ENCODE measurements at regions not wholly inside any gene's neighbourhood (a gene's known extent, or its start where the extent isn't known, plus 50 kb on each side); places are given as distances from the start of the nearest gene placed in this dataset.

- Mint-ChIP-seq H3K27me3 (ENCODE audit: low read depth) (peaks cover 21% of the 10 kb centered on the region), H3K9me3 (no peaks in the 10 kb centered on the region), H3K27ac (no peak overlapping the region), H3K4me3 (no peak overlapping the region), H3K36me3 (no peaks in the 10 kb centered on the region), H3K4me1 (no peaks in the 10 kb centered on the region)
- no peak for TF ChIP-seq CTCF (IDR thresholded peaks at IDR 0.05; ENCODE audit: unreplicated experiment)
- no peak for DNase-seq (ENCODE audit: low spot score in 2 of 2, unreplicated experiment in 2 of 2)
Observed at GRCh38 chr9:71329873-71330272, 208.5 kb upstream of the TRPM3 start.

GRCh38 chr9:71326360-71326759 is 204.9 kb upstream of the TRPM3 start:
- H3K9me3 Mint-ChIP-seq, result no peaks in the 10 kb centered on the region

GRCh38 chr9:71323357-71323756 is 201.9 kb upstream of the TRPM3 start:
- no peak for DNase-seq (ENCODE audit: low spot score in 2 of 2, unreplicated experiment in 2 of 2)
- Mint-ChIP-seq H3K27ac (no peak overlapping the region), H3K9me3 (no peaks in the 10 kb centered on the region), H3K36me3 (no peaks in the 10 kb centered on the region), H3K4me1 (no peaks in the 10 kb centered on the region), H3K4me3 (no peak overlapping the region), H3K27me3 (ENCODE audit: low read depth) (peaks cover 25% of the 10 kb centered on the region)
- TF ChIP-seq CTCF (IDR thresholded peaks at IDR 0.05; ENCODE audit: unreplicated experiment), result no peak

More at GRCh38 chr9:71326360-71326759, 204.9 kb upstream of the TRPM3 start:
- H3K27ac Mint-ChIP-seq, result no peak overlapping the region
- no peak overlapping the region for H3K4me3 Mint-ChIP-seq
- no peaks in the 10 kb centered on the region for H3K4me1 Mint-ChIP-seq
- no peak for DNase-seq (ENCODE audit: low spot score in 2 of 2, unreplicated experiment in 2 of 2)
- peaks cover 16% of the 10 kb centered on the region for H3K27me3 Mint-ChIP-seq (ENCODE audit: low read depth)
- H3K36me3 Mint-ChIP-seq, result no peaks in the 10 kb centered on the region
- TF ChIP-seq CTCF (IDR thresholded peaks at IDR 0.05; ENCODE audit: unreplicated experiment), result no peak

GRCh38 chr9:71322311-71322710 is 200.9 kb upstream of the TRPM3 start:
- Mint-ChIP-seq H3K4me1 (no peaks in the 10 kb centered on the region), H3K27me3 (ENCODE audit: low read depth) (peaks cover 23% of the 10 kb centered on the region), H3K27ac (no peak overlapping the region), H3K9me3 (no peaks in the 10 kb centered on the region), H3K36me3 (no peaks in the 10 kb centered on the region), H3K4me3 (no peak overlapping the region)
- DNase-seq (ENCODE audit: low spot score in 2 of 2, unreplicated experiment in 2 of 2), result no peak
- no peak for TF ChIP-seq CTCF (IDR thresholded peaks at IDR 0.05; ENCODE audit: unreplicated experiment)

GRCh38 chr9:71308454-71308853 is 187.0 kb upstream of the TRPM3 start:
- Mint-ChIP-seq H3K9me3 (peaks cover 11% of the 10 kb centered on the region), H3K27me3 (ENCODE audit: low read depth) (peaks cover 3% of the 10 kb centered on the region), H3K36me3 (no peaks in the 10 kb centered on the region), H3K4me3 (no peak overlapping the region), H3K4me1 (no peaks in the 10 kb centered on the region), H3K27ac (no peak overlapping the region)
- TF ChIP-seq CTCF (IDR thresholded peaks at IDR 0.05; ENCODE audit: unreplicated experiment), result no peak
- no peak for DNase-seq (ENCODE audit: low spot score in 2 of 2, unreplicated experiment in 2 of 2)

GRCh38 chr9:71306134-71306533 is 184.7 kb upstream of the TRPM3 start:
- H3K9me3 Mint-ChIP-seq, result no peaks in the 10 kb centered on the region
- H3K4me3 Mint-ChIP-seq, result no peak overlapping the region
- no peak overlapping the region for H3K27ac Mint-ChIP-seq
- TF ChIP-seq CTCF (IDR thresholded peaks at IDR 0.05; ENCODE audit: unreplicated experiment), result no peak
- no peak for DNase-seq (ENCODE audit: low spot score in 2 of 2, unreplicated experiment in 2 of 2)
- no peaks in the 10 kb centered on the region for H3K27me3 Mint-ChIP-seq (ENCODE audit: low read depth)
- no peaks in the 10 kb centered on the region for H3K36me3 Mint-ChIP-seq
- no peaks in the 10 kb centered on the region for H3K4me1 Mint-ChIP-seq

Measured in mesothelial cell of epicardium (in vitro differentiated cells).